ENCODE measurements at regions not wholly inside any gene's neighbourhood (a gene's known extent, or its start where the extent isn't known, plus 50 kb on each side); places are given as distances from the start of the nearest gene placed in this dataset.

- TF ChIP-seq, protein P1, sequence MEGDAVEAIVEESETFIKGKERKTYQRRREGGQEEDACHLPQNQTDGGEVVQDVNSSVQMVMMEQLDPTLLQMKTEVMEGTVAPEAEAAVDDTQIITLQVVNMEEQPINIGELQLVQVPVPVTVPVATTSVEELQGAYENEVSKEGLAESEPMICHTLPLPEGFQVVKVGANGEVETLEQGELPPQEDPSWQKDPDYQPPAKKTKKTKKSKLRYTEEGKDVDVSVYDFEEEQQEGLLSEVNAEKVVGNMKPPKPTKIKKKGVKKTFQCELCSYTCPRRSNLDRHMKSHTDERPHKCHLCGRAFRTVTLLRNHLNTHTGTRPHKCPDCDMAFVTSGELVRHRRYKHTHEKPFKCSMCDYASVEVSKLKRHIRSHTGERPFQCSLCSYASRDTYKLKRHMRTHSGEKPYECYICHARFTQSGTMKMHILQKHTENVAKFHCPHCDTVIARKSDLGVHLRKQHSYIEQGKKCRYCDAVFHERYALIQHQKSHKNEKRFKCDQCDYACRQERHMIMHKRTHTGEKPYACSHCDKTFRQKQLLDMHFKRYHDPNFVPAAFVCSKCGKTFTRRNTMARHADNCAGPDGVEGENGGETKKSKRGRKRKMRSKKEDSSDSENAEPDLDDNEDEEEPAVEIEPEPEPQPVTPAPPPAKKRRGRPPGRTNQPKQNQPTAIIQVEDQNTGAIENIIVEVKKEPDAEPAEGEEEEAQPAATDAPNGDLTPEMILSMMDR (conservative IDR thresholded peaks at IDR 0.05; ENCODE audit: low read length): no peak
- no peak for TF ChIP-seq EZH2phosphoT487 (IDR thresholded peaks at IDR 0.05; ENCODE audit: borderline replicate concordance, low read depth, low read length)
Observed at GRCh38 chr5:102049517-102049916, 246.6 kb downstream of the SLCO4C1 start.

All from OCI-LY7 (cell line).